DND-41 (cell line): ENCODE measurements at regions not wholly inside any gene's neighbourhood (a gene's known extent, or its start where the extent isn't known, plus 50 kb on each side); places are given as distances from the start of the nearest gene placed in this dataset.

Source experiments
- ATAC-seq: fragments of 200-7000 bp; cut with Tn5 transposase; 3 replicates; pipeline ENCODE4 v1.9.1; 2021; ENCODE audit warnings: low read depth; ENCODE audit not compliant: insufficient read depth
- DNase-seq: peaks from one replicate; pipeline ENCODE4 v3.0.0-alpha.2; 2020
- H2AFZ ChIP-seq: 2 replicates; pipeline ENCODE4 v1.6.0; 2012; ENCODE audit warnings: low read depth, low read length
- H3K27ac ChIP-seq: 2 replicates; pipeline ENCODE4 v1.5.1; 2012; ENCODE audit warnings: low read length, inconsistent platforms
- H3K27me3 ChIP-seq: fragments of 200-600 bp; sonication (generic); 2 replicates; pipeline ENCODE4 v1.6.0; 2012; ENCODE audit warnings: low read length, mild to moderate bottlenecking, inconsistent platforms; ENCODE audit not compliant: insufficient read depth, poor library complexity
- H3K36me3 ChIP-seq: 2 replicates; pipeline ENCODE4 v1.5.1; 2012; ENCODE audit warnings: low read length, inconsistent platforms; ENCODE audit not compliant: insufficient read depth
- H3K4me1 ChIP-seq: 2 replicates; pipeline ENCODE4 v1.5.1; 2012; ENCODE audit warnings: mild to moderate bottlenecking, low read length; ENCODE audit not compliant: insufficient read depth
- H3K4me2 ChIP-seq: 2 replicates; pipeline ENCODE4 v1.6.0; 2012; ENCODE audit warnings: mild to moderate bottlenecking, moderate library complexity, low read length, inconsistent platforms; ENCODE audit not compliant: insufficient read depth
- H3K4me3 ChIP-seq, 2 experiments: fragments of 200-600 bp in 1 of 2; shearing (Covaris generic) in 1 of 2; 2 replicates each; pipeline ENCODE4 v1.5.1; 2012 to 2016; ENCODE audit warnings: inconsistent platforms in 2 of 2, low read length in 2 of 2, mild to moderate bottlenecking in 2 of 2, low read depth in 1 of 2, moderate library complexity in 1 of 2
- H3K79me2 ChIP-seq: 2 replicates; pipeline ENCODE4 v1.6.0; 2012; ENCODE audit warnings: low read length, inconsistent platforms; ENCODE audit not compliant: insufficient read depth
- H3K9ac ChIP-seq: 2 replicates; pipeline ENCODE4 v1.6.0; 2012; ENCODE audit warnings: low read depth, mild to moderate bottlenecking, inconsistent platforms, low read length, moderate library complexity
- H3K9me3 ChIP-seq: 2 replicates; pipeline ENCODE4 v1.5.1; 2012; ENCODE audit warnings: low read length, moderate library complexity, mild to moderate bottlenecking, inconsistent platforms; ENCODE audit not compliant: insufficient read depth, severe bottlenecking
- H4K20me1 ChIP-seq: 2 replicates; pipeline ENCODE4 v1.6.0; 2012; ENCODE audit warnings: low read length; ENCODE audit not compliant: insufficient read depth
- CTCF ChIP-seq: IDR thresholded peaks from 2 replicates; pipeline ENCODE4 v1.5.1; 2012; ENCODE audit warnings: borderline replicate concordance, low read length, moderate library complexity, mild to moderate bottlenecking; ENCODE audit not compliant: poor library complexity, severe bottlenecking; ENCODE audit errors: extremely low read depth
- EZH2 ChIP-seq: IDR thresholded peaks from 3 replicates; pipeline ENCODE4 v1.6.1; 2012; ENCODE audit warnings: borderline replicate concordance, low read depth, mild to moderate bottlenecking, moderate library complexity, low read length, inconsistent platforms; ENCODE audit not compliant: severe bottlenecking

- Histone ChIP-seq H3K4me1 (no peaks in the 10 kb centered on the region), H3K27ac (no peak overlapping the region), H3K36me3 (no peaks in the 10 kb centered on the region), H4K20me1 (no peaks in the 10 kb centered on the region), H3K9ac (no peak overlapping the region), H3K4me2 (no peak overlapping the region), H3K9me3 (peaks cover 3% of the 10 kb centered on the region), H3K27me3 (no peaks in the 10 kb centered on the region), H3K79me2 (no peaks in the 10 kb centered on the region), H2AFZ (no peak overlapping the region), H3K4me3 (no peak overlapping the region)
- DNase-seq (peak; percentile 26), ATAC-seq (peak; percentile 69; the same call in 2 of the 3 replicates)
- no peak for TF ChIP-seq EZH2
- no peak for TF ChIP-seq CTCF
These were observed 126.3 kb upstream of the JUN start for GRCh38 chr1:58909914-58910681.

- DNase-seq (no peak), ATAC-seq (no peak)
- H3K27ac ChIP-seq: no peak overlapping the region
- no peak overlapping the region for H2AFZ ChIP-seq
- H3K9me3 ChIP-seq: peaks cover 4% of the 10 kb centered on the region
- H3K4me2 ChIP-seq: no peak overlapping the region
- no peaks in the 10 kb centered on the region for H4K20me1 ChIP-seq
- TF ChIP-seq CTCF (no peak), EZH2 (no peak)
- no peaks in the 10 kb centered on the region for H3K36me3 ChIP-seq
- no peaks in the 10 kb centered on the region for H3K4me1 ChIP-seq
- no peaks in the 10 kb centered on the region for H3K79me2 ChIP-seq
- H3K27me3 ChIP-seq: no peaks in the 10 kb centered on the region
- no peak overlapping the region for H3K4me3 ChIP-seq
- no peak overlapping the region for H3K9ac ChIP-seq
These were observed 128.1 kb upstream of the JUN start for GRCh38 chr1:58911841-58912499.

- Histone ChIP-seq H3K27me3 (no peaks in the 10 kb centered on the region), H3K27ac (no peak overlapping the region), H2AFZ (no peak overlapping the region), H3K9ac (no peak overlapping the region), H3K4me3 (no peak overlapping the region), H3K79me2 (no peaks in the 10 kb centered on the region), H4K20me1 (no peaks in the 10 kb centered on the region), H3K36me3 (no peaks in the 10 kb centered on the region), H3K9me3 (peaks cover 4% of the 10 kb centered on the region), H3K4me1 (no peaks in the 10 kb centered on the region), H3K4me2 (no peak overlapping the region)
- DNase-seq (no peak), ATAC-seq (no peak)
- TF ChIP-seq CTCF: no peak
- TF ChIP-seq EZH2: no peak
These were observed 131.1 kb upstream of the JUN start for GRCh38 chr1:58914925-58915324.
